Endodermal cell (in vitro differentiated cells): ENCODE measurements at regions not wholly inside any gene's neighbourhood (a gene's known extent, or its start where the extent isn't known, plus 50 kb on each side); places are given as distances from the start of the nearest gene placed in this dataset.

ENCODE experiments used
- DNase-seq: peaks from one replicate; pipeline ENCODE4 v3.0.0-alpha.2; 2017
- H3K27ac ChIP-seq: 2 replicates; pipeline ENCODE4 v1.5.1; 2013; ENCODE audit warnings: mild to moderate bottlenecking, low read depth, low read length, moderate library complexity
- H3K27me3 ChIP-seq: 2 replicates; pipeline ENCODE4 v1.6.1; 2013; ENCODE audit warnings: mild to moderate bottlenecking, low read length, moderate library complexity; ENCODE audit not compliant: insufficient read depth, control insufficient read depth, poor library complexity, severe bottlenecking
- H3K36me3 ChIP-seq: 2 replicates; pipeline ENCODE4 v1.7.0; 2013; ENCODE audit warnings: mild to moderate bottlenecking, low read length, moderate library complexity; ENCODE audit not compliant: control insufficient read depth, insufficient read depth
- H3K4me1 ChIP-seq: one replicate; pipeline ENCODE4 v1.7.0; 2013; ENCODE audit warnings: low read length; ENCODE audit not compliant: control insufficient read depth, insufficient read depth
- H3K4me3 ChIP-seq: 2 replicates; pipeline ENCODE4 v1.5.1; 2013; ENCODE audit warnings: mild to moderate bottlenecking, low read length, moderate library complexity
- H3K9ac ChIP-seq: 2 replicates; pipeline ENCODE4 v1.6.1; 2013; ENCODE audit warnings: mild to moderate bottlenecking, low read length, moderate library complexity; ENCODE audit not compliant: poor library complexity, severe bottlenecking; ENCODE audit errors: extremely low read depth
- H3K9me3 ChIP-seq: 2 replicates; pipeline ENCODE4 v1.6.1; 2013; ENCODE audit warnings: mild to moderate bottlenecking, low read length, moderate library complexity; ENCODE audit not compliant: control insufficient read depth
- H3K27ac Mint-ChIP-seq: 2 replicates; pipeline ENCODE4 v1.8.0; 2020; ENCODE audit warnings: mixed read lengths
- H3K27me3 Mint-ChIP-seq: 2 replicates; pipeline ENCODE4 v1.8.0; 2021; ENCODE audit warnings: mild to moderate bottlenecking, mixed read lengths; ENCODE audit not compliant: insufficient read depth
- H3K36me3 Mint-ChIP-seq: 2 replicates; pipeline ENCODE4 v1.8.0; 2020; ENCODE audit warnings: low read depth, mixed read lengths
- H3K4me1 Mint-ChIP-seq: 2 replicates; pipeline ENCODE4 v1.8.0; 2020; ENCODE audit warnings: mixed read lengths
- H3K4me3 Mint-ChIP-seq: 2 replicates; pipeline ENCODE4 v1.8.0; 2020; ENCODE audit warnings: mild to moderate bottlenecking, moderate library complexity, mixed read lengths
- H3K9me3 Mint-ChIP-seq: 2 replicates; pipeline ENCODE4 v1.8.0; 2020; ENCODE audit warnings: mild to moderate bottlenecking, mixed read lengths
- CTCF ChIP-seq: fragments of 200-600 bp; sonication (generic); conservative IDR thresholded peaks from 2 replicates; pipeline ENCODE4 v1.5.0; 2021; ENCODE audit warnings: antibody characterized with exemption, mild to moderate bottlenecking
- WGBS, 2 experiments: methylation state at CpG; one replicate each; pipeline versions ENCODE4 v1.1.5 to v1.1.7; 2013; ENCODE audit warnings: missing lambda C conversion rate in 2 of 2, mixed read lengths in 1 of 2; ENCODE audit not compliant: insufficient coverage in 1 of 2, insufficient read length in 1 of 2; 5-methylcytosine and 5-hydroxymethylcytosine counted together

- Mint-ChIP-seq H3K27ac (no peak overlapping the region), H3K4me3 (no peak overlapping the region), H3K4me1 (peaks cover 13% of the 10 kb centered on the region), H3K36me3 (peaks cover 8% of the 10 kb centered on the region), H3K27me3 (no peaks in the 10 kb centered on the region), H3K9me3 (peaks cover 3% of the 10 kb centered on the region)
- Histone ChIP-seq H3K9ac (no peak overlapping the region), H3K27ac (no peak overlapping the region), H3K9me3 (peaks cover 12% of the 10 kb centered on the region), H3K4me1 (peaks cover 9% of the 10 kb centered on the region), H3K36me3 (no peaks in the 10 kb centered on the region), H3K4me3 (no peak overlapping the region), H3K27me3 (no peaks in the 10 kb centered on the region)
- no peak for TF ChIP-seq CTCF
- WGBS, 2 experiments, result 94% methylated on average over 2 of the region's 2 CpGs; no CpG with 5 or more reads in 1 of the 2 experiments
- no peak for DNase-seq
Observed at GRCh38 chr16:72264771-72265170, 92.8 kb upstream of the PMFBP1 start.

- H3K36me3 Mint-ChIP-seq, result no peaks in the 10 kb centered on the region
- TF ChIP-seq CTCF, result no peak
- H3K4me1 Mint-ChIP-seq, result peaks cover 8% of the 10 kb centered on the region
- DNase-seq, result no peak
- H3K27ac Mint-ChIP-seq, result no peak overlapping the region
- Histone ChIP-seq H3K27ac (no peak overlapping the region), H3K27me3 (no peaks in the 10 kb centered on the region), H3K4me3 (no peak overlapping the region), H3K9ac (no peak overlapping the region), H3K9me3 (peaks cover 17% of the 10 kb centered on the region), H3K36me3 (no peaks in the 10 kb centered on the region), H3K4me1 (peaks cover 9% of the 10 kb centered on the region)
- H3K4me3 Mint-ChIP-seq, result no peak overlapping the region
- WGBS, 2 experiments, result 85 to 100% methylated on average over 1 of the region's 1 CpG
- H3K27me3 Mint-ChIP-seq, result no peaks in the 10 kb centered on the region
- H3K9me3 Mint-ChIP-seq, result no peaks in the 10 kb centered on the region
Observed at GRCh38 chr16:72262711-72263110, 90.8 kb upstream of the PMFBP1 start.

GRCh38 chr16:72261127-72261526, 89.2 kb upstream of the PMFBP1 start:
- Histone ChIP-seq H3K36me3 (no peaks in the 10 kb centered on the region), H3K4me1 (peaks cover 9% of the 10 kb centered on the region), H3K27ac (no peak overlapping the region), H3K4me3 (no peak overlapping the region), H3K9me3 (peaks cover 17% of the 10 kb centered on the region), H3K9ac (no peak overlapping the region), H3K27me3 (no peaks in the 10 kb centered on the region)
- WGBS, 2 experiments, result 100% methylated on average over 1 of the region's 1 CpG; no CpG with 5 or more reads in 1 of the 2 experiments
- H3K27me3 Mint-ChIP-seq, result no peaks in the 10 kb centered on the region
- no peaks in the 10 kb centered on the region for H3K36me3 Mint-ChIP-seq
- no peaks in the 10 kb centered on the region for H3K9me3 Mint-ChIP-seq
- H3K4me3 Mint-ChIP-seq, result no peak overlapping the region
- DNase-seq, result no peak
- H3K4me1 Mint-ChIP-seq, result peaks cover 17% of the 10 kb centered on the region
- no peak overlapping the region for H3K27ac Mint-ChIP-seq
- no peak for TF ChIP-seq CTCF
